Smooth muscle cell (in vitro differentiated cells): ENCODE measurements at regions not wholly inside any gene's neighbourhood (a gene's known extent, or its start where the extent isn't known, plus 50 kb on each side); places are given as distances from the start of the nearest gene placed in this dataset.

Experiments
- DNase-seq: peaks from one replicate; lab custom pipeline; 2025; ENCODE audit not compliant: unreplicated experiment; lab: John Stamatoyannopoulos, UW
- H2AFZ ChIP-seq: fragments of 200-600 bp; sonication (generic); 2 replicates; pipeline ENCODE4 v1.6.0; 2016; ENCODE audit warnings: antibody characterized with exemption, low read depth, mild to moderate bottlenecking
- H3F3A ChIP-seq: fragments of 200-600 bp; sonication (generic); 2 replicates; pipeline ENCODE4 v1.6.0; 2017; ENCODE audit warnings: antibody characterized with exemption, low read depth
- H3K27ac ChIP-seq: fragments of 200-600 bp; sonication (generic); 2 replicates; pipeline ENCODE4 v1.5.1; 2016; ENCODE audit warnings: low read depth, mild to moderate bottlenecking
- H3K27me3 ChIP-seq: fragments of 200-600 bp; sonication (generic); 2 replicates; pipeline ENCODE4 v1.6.1; 2016; ENCODE audit warnings: low read depth, mild to moderate bottlenecking
- H3K36me3 ChIP-seq: fragments of 200-600 bp; sonication (generic); 2 replicates; pipeline ENCODE4 v1.5.1; 2016; ENCODE audit warnings: low read depth
- H3K4me1 ChIP-seq: fragments of 200-600 bp; sonication (generic); 2 replicates; pipeline ENCODE4 v1.5.1; 2016; ENCODE audit warnings: low read depth
- H3K4me2 ChIP-seq: fragments of 200-600 bp; sonication (generic); 2 replicates; pipeline ENCODE4 v1.6.0; 2016; ENCODE audit warnings: mild to moderate bottlenecking
- H3K4me3 ChIP-seq: fragments of 200-600 bp; sonication (generic); 2 replicates; pipeline ENCODE4 v1.5.1; 2016; ENCODE audit warnings: mild to moderate bottlenecking
- H3K79me2 ChIP-seq: fragments of 200-600 bp; sonication (generic); 2 replicates; pipeline ENCODE4 v1.6.0; 2016; ENCODE audit warnings: low read depth, mild to moderate bottlenecking
- H3K9ac ChIP-seq: fragments of 200-600 bp; sonication (generic); 2 replicates; pipeline ENCODE4 v1.6.0; 2016; ENCODE audit warnings: low read depth
- H3K9me3 ChIP-seq: fragments of 200-600 bp; sonication (generic); replicated peaks from 2 replicates; pipeline ENCODE4 v1.5.1; 2016; ENCODE audit warnings: low read depth
- H4K20me1 ChIP-seq: fragments of 200-600 bp; sonication (generic); 2 replicates; pipeline ENCODE4 v1.6.0; 2016; ENCODE audit warnings: low read depth
- WGBS: methylation state at CpG from one replicate; pipeline ENCODE4 v1.1.7; 2016; ENCODE audit warnings: low lambda C conversion rate; 5-methylcytosine and 5-hydroxymethylcytosine counted together
- TF ChIP-seq, protein P1 (sequence below): fragments of 200-600 bp; sonication (generic); IDR thresholded peaks from 2 replicates; pipeline ENCODE4 v1.5.1; 2017; ENCODE audit warnings: borderline replicate concordance, mild to moderate bottlenecking, antibody characterized with exemption; ENCODE audit not compliant: insufficient read depth, poor library complexity, severe bottlenecking

DNA sequence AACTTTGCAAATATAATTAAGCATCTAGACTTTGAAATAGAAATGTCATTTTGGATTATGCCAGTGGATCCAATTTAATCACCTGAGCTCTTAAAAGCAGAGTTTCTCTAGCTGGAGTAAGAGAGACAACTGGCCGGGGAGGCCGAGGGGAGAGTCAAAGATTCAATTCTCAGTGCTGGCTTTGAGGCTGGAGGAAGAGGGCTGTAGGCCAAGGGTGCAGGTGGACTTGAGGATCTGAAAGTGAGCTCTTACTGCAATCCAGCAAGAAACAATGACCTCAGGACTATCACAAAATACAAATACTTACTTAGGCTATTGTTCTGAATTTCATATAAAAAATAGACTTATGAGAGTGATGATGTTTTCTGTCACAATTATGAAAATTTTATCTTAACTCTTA is 814.5 kb downstream of the CBLN2 start:
- Histone ChIP-seq H3K4me2 (no peak overlapping the region), H3K27me3 (no peaks in the 10 kb centered on the region), H3K4me1 (no peaks in the 10 kb centered on the region), H3K9me3 (no peaks in the 10 kb centered on the region), H3F3A (no peaks in the 10 kb centered on the region), H2AFZ (no peak overlapping the region), H3K79me2 (no peaks in the 10 kb centered on the region), H3K9ac (no peak overlapping the region), H3K4me3 (no peak overlapping the region), H4K20me1 (no peaks in the 10 kb centered on the region), H3K27ac (no peak overlapping the region), H3K36me3 (no peaks in the 10 kb centered on the region)
- 82% methylated on average over 2 of the region's 2 CpGs for WGBS
- TF ChIP-seq, protein P1, sequence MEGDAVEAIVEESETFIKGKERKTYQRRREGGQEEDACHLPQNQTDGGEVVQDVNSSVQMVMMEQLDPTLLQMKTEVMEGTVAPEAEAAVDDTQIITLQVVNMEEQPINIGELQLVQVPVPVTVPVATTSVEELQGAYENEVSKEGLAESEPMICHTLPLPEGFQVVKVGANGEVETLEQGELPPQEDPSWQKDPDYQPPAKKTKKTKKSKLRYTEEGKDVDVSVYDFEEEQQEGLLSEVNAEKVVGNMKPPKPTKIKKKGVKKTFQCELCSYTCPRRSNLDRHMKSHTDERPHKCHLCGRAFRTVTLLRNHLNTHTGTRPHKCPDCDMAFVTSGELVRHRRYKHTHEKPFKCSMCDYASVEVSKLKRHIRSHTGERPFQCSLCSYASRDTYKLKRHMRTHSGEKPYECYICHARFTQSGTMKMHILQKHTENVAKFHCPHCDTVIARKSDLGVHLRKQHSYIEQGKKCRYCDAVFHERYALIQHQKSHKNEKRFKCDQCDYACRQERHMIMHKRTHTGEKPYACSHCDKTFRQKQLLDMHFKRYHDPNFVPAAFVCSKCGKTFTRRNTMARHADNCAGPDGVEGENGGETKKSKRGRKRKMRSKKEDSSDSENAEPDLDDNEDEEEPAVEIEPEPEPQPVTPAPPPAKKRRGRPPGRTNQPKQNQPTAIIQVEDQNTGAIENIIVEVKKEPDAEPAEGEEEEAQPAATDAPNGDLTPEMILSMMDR: no peak
- DNase-seq: no peak

DNA sequence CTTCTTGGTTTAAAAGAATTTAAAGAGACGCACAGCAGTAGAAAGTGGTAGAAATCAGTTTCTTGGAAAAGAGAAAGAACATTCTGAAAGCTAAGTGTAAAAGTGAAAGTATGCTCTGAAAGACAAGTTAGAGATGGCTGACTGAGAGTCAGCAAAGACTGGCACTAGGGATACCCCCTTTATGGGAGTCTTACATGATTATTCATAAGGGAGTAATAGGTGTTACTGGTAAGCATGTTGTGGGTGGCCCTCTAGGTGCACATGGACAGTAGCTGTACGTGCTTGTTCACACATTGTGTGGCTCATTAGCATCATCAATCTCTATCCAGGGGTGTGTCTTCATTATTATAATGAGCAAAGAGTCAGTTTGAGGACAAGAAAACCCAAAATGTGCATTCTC is 816.2 kb downstream of the CBLN2 start:
- no peaks in the 10 kb centered on the region for H3F3A ChIP-seq
- no peaks in the 10 kb centered on the region for H3K36me3 ChIP-seq
- no peaks in the 10 kb centered on the region for H3K9me3 ChIP-seq
- 60% methylated on average over 2 of the region's 2 CpGs for WGBS
- no peak overlapping the region for H2AFZ ChIP-seq
- no peak overlapping the region for H3K4me3 ChIP-seq
- H3K9ac ChIP-seq: no peak overlapping the region
- TF ChIP-seq, protein P1: no peak
- H3K27me3 ChIP-seq: no peaks in the 10 kb centered on the region
- H3K4me1 ChIP-seq: no peaks in the 10 kb centered on the region
- H3K27ac ChIP-seq: no peak overlapping the region
- H3K4me2 ChIP-seq: no peak overlapping the region
- DNase-seq: no peak
- no peaks in the 10 kb centered on the region for H4K20me1 ChIP-seq
- no peaks in the 10 kb centered on the region for H3K79me2 ChIP-seq

DNA sequence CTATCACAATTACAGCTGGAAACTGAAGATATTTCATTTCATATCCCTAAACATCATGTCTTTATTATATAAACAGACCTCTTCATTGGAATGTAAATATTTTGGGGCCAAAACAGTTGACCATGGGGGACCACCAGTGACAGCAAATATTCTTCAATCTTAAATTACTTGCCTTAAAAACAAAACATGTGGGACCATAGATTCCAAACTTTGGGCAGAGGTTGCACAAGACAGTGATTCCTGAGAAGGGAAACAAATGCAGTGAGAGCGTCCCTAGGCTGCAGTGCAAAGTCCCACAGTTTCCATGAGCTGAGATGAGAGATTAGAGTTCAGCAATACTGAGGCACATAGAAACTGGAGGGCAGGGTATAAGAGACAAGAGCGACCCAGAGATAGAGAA is 818.9 kb downstream of the CBLN2 start:
- 92% methylated on average over 2 of the region's 2 CpGs for WGBS
- Histone ChIP-seq H3K27me3 (no peaks in the 10 kb centered on the region), H3K9me3 (no peaks in the 10 kb centered on the region), H3K27ac (no peak overlapping the region), H3K4me2 (no peak overlapping the region), H4K20me1 (no peaks in the 10 kb centered on the region), H3K79me2 (no peaks in the 10 kb centered on the region), H3K4me1 (no peaks in the 10 kb centered on the region), H3K4me3 (no peak overlapping the region), H3K36me3 (no peaks in the 10 kb centered on the region), H3K9ac (no peak overlapping the region), H3F3A (no peaks in the 10 kb centered on the region), H2AFZ (no peak overlapping the region)
- TF ChIP-seq, protein P1: no peak
- DNase-seq: no peak

DNA sequence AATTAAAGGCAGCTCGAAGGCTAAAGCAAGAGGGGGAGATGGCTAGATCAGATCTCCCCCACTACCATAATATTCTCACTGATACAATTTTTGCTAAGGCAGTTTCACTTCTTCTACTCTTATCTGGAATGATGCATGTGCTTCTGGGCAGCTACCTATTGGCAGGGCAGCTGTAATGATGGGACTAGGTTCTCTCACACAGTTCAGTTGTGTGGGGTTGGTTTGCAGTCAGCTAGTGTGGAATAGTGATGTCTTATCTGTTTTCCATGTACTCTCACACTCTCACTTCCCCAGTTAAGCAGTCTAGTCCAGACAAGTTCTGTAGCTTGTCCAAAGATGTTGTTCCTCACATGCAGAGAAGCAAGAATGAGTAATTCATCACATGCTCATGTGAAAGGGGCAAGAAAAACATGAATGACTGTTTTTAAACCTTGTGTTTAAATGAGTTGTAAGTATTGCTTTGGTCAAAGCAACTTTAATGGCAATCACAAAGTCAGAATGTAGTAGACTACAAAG is 836.1 kb downstream of the CBLN2 start:
- H3K4me1 ChIP-seq: no peaks in the 10 kb centered on the region
- H3K27ac ChIP-seq: no peak overlapping the region
- DNase-seq: no peak
- no peaks in the 10 kb centered on the region for H3F3A ChIP-seq
- H3K27me3 ChIP-seq: no peaks in the 10 kb centered on the region
- TF ChIP-seq, protein P1: no peak
- no peaks in the 10 kb centered on the region for H3K36me3 ChIP-seq
- H4K20me1 ChIP-seq: no peaks in the 10 kb centered on the region
- H3K9ac ChIP-seq: no peak overlapping the region
- no peak overlapping the region for H3K4me3 ChIP-seq
- no peaks in the 10 kb centered on the region for H3K79me2 ChIP-seq
- H2AFZ ChIP-seq: no peak overlapping the region
- H3K9me3 ChIP-seq: no peaks in the 10 kb centered on the region
- no peak overlapping the region for H3K4me2 ChIP-seq
- WGBS: 80% methylated on average over 1 of the region's 1 CpG
